Brain microvascular endothelial cell (primary cell): ENCODE measurements at regions not wholly inside any gene's neighbourhood (a gene's known extent, or its start where the extent isn't known, plus 50 kb on each side); places are given as distances from the start of the nearest gene placed in this dataset.
A peak's percentile ranks its signal among the peaks of the same experiment; 100 is the strongest.

Source experiments
- DNase-seq: peaks from one replicate; pipeline ENCODE4 v3.0.0-alpha.2; 2020
- H3K27ac ChIP-seq: fragments of 250-450 bp; sonication (Bioruptor Pico); 2 replicates; pipeline ENCODE4 v1.5.1; 2020; ENCODE audit warnings: mild to moderate bottlenecking, moderate library complexity
- H3K27me3 ChIP-seq: fragments of 250-450 bp; sonication (Bioruptor Pico); replicated peaks from 2 replicates; pipeline ENCODE4 v1.5.1; 2020; ENCODE audit warnings: mild to moderate bottlenecking
- H3K36me3 ChIP-seq: fragments of 250-450 bp; sonication (Bioruptor Pico); replicated peaks from 2 replicates; pipeline ENCODE4 v1.5.1; 2020; ENCODE audit warnings: mild to moderate bottlenecking
- H3K4me3 ChIP-seq: 2 replicates; pipeline ENCODE4 v1.5.1; 2011; ENCODE audit warnings: low read depth, mild to moderate bottlenecking, control low read depth, low read length, moderate library complexity
- in situ Hi-C: cut with HindIII; loops from 2 replicates; pipeline ENCODE4 v1.10.0; 2017; ENCODE audit warnings: low sequenced_read_pairs, low pct_ligation_motif_present
- TF ChIP-seq, protein P1 (sequence below): IDR thresholded peaks from 2 replicates; pipeline ENCODE4 v1.5.1; 2011; ENCODE audit warnings: low read depth, mild to moderate bottlenecking, moderate library complexity, low read length, control low read depth, inconsistent platforms; ENCODE audit errors: missing control alignments

DNA sequence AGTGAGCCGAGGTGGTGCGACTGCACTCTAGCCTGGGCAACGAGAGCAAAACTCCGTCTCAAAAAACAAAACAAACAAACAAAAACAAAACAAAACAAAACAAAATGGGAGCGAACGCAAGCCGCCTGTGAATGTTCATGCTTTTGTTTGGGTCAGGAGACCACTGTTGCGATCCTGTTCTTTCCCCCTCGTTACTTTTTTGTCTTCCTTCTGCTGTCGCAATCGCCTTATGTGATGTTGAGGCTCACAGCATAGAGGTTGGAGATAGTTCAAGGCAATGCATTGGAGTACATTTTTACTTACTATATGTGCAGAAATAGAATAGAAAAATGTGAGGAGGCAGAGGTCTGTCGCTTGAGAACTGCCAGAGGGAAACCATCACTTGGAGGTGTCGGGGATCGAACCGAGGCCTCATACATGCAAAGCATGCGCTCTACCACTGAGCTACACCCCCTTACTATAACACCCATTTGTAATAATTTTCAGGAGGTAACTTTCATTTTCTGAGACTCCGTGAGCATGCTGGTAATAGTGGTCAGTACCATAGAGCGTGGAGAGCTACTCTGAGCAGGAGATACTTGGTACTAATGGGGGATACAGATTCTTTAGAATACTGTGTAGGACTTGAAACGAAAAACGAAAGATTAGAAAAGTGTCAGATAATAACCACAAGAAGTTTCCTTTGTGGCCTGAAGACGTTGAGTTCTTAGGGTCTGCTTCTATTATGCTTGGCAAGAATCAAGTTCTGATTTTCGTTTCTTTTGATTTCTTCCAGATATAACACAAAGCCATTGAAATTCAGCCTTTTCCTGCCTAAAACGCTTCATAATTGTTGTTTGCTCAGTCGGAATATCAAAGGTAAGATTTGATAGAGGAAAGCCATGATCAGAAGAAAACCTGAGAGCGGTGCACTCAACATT is 121.1 kb downstream of the TRIM27 start:
- DNase-seq: peak; percentile 84
- no peaks in the 10 kb centered on the region for H3K27me3 ChIP-seq
- no peak overlapping the region for H3K4me3 ChIP-seq
- no peak overlapping the region for H3K27ac ChIP-seq
- H3K36me3 ChIP-seq: no peaks in the 10 kb centered on the region
- in situ Hi-C loops: no loop called here
- TF ChIP-seq, protein P1, sequence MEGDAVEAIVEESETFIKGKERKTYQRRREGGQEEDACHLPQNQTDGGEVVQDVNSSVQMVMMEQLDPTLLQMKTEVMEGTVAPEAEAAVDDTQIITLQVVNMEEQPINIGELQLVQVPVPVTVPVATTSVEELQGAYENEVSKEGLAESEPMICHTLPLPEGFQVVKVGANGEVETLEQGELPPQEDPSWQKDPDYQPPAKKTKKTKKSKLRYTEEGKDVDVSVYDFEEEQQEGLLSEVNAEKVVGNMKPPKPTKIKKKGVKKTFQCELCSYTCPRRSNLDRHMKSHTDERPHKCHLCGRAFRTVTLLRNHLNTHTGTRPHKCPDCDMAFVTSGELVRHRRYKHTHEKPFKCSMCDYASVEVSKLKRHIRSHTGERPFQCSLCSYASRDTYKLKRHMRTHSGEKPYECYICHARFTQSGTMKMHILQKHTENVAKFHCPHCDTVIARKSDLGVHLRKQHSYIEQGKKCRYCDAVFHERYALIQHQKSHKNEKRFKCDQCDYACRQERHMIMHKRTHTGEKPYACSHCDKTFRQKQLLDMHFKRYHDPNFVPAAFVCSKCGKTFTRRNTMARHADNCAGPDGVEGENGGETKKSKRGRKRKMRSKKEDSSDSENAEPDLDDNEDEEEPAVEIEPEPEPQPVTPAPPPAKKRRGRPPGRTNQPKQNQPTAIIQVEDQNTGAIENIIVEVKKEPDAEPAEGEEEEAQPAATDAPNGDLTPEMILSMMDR: no peak

DNA sequence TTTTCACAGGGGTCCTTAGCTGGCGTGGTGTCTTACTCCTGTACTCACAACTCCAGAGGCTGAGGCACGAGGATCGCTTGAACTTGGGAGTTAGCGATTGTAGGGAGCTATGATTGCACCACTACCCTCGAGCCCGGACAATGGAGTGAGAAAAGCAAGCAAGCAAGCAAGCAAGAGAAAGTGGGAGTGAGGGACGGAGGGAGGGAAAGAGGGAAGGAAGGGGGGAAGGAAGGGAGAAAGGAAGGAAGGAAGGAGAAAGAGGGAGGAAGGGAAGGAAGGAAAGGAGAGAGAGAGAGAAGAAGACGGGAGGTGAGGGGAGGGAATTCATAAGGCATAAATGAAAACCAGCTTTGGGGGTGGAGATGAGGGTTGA is 120.5 kb downstream of the TRIM27 start:
- Histone ChIP-seq H3K36me3 (no peaks in the 10 kb centered on the region), H3K27ac (no peak overlapping the region), H3K4me3 (no peak overlapping the region), H3K27me3 (no peaks in the 10 kb centered on the region)
- in situ Hi-C loops: no loop called here
- TF ChIP-seq, protein P1: no peak
- no peak for DNase-seq

DNA sequence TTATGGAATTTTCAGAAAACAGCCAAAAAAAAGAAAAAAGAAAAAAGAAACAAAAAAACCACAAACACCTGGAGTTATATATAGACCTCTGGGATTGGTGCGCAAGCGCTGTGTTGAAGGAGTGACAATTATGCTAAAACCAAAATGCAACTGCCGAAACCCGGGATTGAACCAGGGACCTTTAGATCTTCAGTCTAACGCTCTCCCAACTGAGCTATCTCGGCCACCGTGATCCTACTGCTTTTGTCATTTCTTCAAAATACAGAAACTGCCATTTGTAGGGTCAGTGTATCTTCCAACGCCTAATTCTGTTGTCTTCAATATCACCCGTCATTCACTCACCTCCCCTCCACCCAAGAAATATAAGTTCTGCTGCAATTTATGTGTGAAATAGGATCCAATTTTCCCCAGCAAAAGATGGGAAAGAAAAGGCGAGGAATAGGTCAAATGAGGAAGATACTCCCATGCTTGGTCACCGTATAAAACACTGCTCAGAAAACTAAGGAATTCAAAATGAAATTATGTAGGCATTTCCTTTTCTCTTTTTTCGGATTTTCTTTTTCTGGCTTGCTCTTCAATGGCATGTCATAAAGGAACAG is 116.0 kb downstream of the TRIM27 start:
- peak; percentile 80 for DNase-seq
- TF ChIP-seq, protein P1: no peak
- H3K4me3 ChIP-seq: peak overlapping the region; percentile 46
- no peaks in the 10 kb centered on the region for H3K36me3 ChIP-seq
- in situ Hi-C loops: no loop called here
- peaks cover 3% of the 10 kb centered on the region for H3K27me3 ChIP-seq
- no peak overlapping the region for H3K27ac ChIP-seq

DNA sequence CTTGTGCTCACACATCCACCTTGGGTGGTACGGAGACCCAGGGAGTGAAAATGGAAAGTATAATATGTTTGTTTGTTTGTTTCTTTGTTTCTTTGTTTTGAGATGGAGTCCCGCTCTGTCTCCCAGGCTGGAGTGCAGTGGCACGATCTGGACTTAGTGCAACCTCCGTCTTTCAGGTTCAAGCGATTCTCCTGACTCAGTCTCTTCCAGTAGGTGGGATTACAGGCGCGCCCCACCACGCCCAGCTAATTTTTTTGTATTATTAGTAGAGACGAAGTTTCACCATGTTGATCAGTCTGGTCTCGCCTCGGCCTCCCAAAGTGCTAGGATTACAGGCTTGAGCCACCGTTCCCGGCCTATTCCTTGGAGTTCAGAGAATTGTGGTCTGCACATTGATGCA is 115.4 kb downstream of the TRIM27 start:
- no peak overlapping the region for H3K27ac ChIP-seq
- in situ Hi-C loops: no loop called here

DNA sequence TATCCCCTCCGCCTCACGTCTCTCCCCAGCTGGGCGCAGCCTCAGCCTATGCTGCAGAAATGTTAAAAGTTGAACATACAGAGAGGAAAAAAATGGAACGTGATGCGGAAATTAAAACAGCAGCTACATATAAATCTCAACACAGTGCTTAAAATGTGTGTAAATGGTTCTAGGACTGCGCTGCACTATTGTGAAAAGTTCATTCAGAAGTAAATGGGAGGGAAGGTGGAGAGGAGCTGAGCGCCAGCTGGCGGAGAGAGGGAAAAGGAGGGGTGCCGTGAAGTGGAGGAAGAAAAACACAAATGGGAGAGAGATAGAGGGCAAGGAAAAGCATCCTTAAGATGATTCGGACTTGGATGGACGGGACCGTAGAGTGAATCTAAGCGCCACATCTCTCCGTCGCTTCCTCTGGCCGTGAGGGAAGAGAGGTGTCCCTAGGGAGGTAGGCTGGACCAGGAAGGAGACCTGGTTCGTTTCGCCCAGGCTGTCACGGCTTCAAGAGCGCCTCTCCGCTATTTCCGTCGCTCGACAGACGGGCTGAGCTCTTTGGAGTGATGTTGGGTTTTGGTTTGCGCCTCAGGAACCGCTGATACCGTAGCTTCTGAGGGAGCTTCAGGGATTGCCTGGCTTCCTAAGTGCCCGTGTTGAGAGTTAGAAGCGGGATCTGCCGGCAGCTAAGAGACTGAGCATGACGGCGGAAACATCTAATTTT is 113.7 kb downstream of the TRIM27 start:
- TF ChIP-seq, protein P1: peak; percentile 43
- Histone ChIP-seq H3K36me3 (no peaks in the 10 kb centered on the region), H3K27me3 (peaks cover 16% of the 10 kb centered on the region), H3K27ac (no peak overlapping the region), H3K4me3 (peak overlapping the region; percentile 46)
- no peak for DNase-seq
- in situ Hi-C loops: no loop called here

More for the DNA sequence above, 115.4 kb downstream of the TRIM27 start:
- Histone ChIP-seq H3K4me3 (peak overlapping the region; percentile 46), H3K27me3 (peaks cover 4% of the 10 kb centered on the region), H3K36me3 (no peaks in the 10 kb centered on the region)
- TF ChIP-seq, protein P1: no peak
- DNase-seq: no peak
